Hindlimb muscle (tissue), 1 donor: ENCODE measurements at regions not wholly inside any gene's neighbourhood (a gene's known extent, or its start where the extent isn't known, plus 50 kb on each side); places are given as distances from the start of the nearest gene placed in this dataset.
A peak's percentile ranks its signal among the peaks of the same experiment; 100 is the strongest.

ENCODE experiments used
- DNase-seq: peaks from one replicate; pipeline ENCODE4 v3.0.0-alpha.2; 2013

GRCh38 chr2:4381773-4382172 lies 678.4 kb downstream of the DCDC2C start:
- DNase-seq: no peak

DNA sequence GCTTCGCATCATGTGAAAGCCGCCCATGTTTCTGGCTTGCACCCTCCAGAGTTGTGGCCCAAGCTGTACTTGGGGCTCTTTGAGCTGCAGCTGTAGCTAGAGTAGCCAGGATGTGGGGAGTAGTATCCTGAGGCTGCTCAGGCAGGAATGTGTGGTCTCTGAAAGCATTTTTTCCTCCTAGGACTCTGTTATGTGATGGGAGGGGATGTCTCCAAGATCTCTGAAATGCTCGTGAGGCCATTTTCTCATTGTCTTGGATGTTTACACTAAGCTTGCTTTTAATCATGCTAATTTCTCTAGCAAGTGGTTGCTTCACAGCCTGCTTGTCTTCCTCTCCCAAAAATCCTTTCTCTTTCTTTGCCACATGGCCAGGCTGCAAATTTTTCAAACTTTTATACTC lies 687.6 kb downstream of the DCDC2C start:
- no peak for DNase-seq

DNA sequence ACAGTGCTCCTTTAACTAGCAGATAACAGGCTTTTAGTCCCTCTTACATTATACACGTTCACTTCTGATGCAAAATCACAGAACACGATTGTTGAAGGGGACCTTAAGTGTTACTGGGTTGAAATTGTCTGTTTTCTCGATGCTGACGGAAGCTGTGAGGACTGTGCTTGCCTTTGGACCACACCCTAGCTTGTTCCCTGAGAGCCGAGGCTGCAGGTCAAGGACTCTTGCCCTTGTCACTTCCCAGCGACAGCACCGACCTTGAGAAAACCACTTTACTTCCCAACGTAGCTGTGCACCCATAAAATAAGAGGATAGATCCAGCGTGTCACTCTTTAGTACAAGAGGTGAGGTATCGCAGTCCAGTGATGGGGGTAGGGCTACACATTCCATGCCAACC lies 701.0 kb downstream of the DCDC2C start:
- no peak for DNase-seq

GRCh38 chr2:4408321-4408720 lies 704.9 kb downstream of the DCDC2C start:
- no peak for DNase-seq

GRCh38 chr2:4412637-4413187 lies 709.3 kb downstream of the DCDC2C start:
- DNase-seq: no peak

DNA sequence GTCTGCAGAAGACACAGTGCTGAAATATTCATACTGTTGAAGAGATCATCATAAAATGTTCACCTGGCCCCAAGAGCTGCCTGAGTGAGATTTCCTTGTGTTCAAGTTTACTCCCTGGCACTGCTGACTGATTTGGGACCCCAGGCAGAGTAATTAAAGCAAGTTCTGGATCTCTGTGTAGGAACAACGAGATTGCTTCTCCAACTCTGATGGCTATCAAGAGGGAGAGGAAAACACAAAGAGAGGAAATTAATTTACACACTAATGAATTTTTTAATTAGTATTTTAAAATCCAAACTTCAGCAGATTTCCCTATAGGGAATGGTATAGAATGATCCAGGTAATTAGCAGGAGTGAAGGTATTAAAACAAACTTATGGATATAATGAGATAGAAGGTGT lies 711.8 kb downstream of the DCDC2C start:
- DNase-seq: no peak

DNA sequence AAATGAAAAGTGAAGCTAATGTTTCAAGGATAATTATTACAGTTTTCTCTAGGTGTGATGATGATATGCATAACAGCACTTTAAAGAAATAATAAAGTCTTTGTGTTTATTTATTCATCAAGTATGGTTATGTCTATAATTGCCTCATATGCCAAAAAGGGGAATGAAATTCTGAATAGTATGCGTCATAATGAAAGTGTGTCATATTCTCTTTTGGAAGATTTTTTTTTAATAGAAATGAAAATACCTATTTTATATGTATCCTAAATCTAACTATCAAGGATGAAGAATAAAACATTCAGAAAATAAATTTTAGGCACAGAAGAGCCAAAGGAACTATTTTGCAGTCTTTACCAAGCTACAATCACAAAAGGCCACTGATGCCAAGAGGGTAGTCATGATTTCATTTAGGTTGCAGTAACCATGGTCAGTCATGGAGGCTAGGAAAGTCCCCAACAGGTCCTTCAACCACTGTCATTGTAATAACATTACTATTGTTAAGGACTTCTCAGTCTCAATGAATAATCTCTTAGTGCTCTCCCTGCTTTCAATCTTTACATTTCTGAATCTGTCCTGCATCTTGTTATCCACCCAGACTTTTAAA lies 712.5 kb downstream of the DCDC2C start:
- DNase-seq: no peak

DNA sequence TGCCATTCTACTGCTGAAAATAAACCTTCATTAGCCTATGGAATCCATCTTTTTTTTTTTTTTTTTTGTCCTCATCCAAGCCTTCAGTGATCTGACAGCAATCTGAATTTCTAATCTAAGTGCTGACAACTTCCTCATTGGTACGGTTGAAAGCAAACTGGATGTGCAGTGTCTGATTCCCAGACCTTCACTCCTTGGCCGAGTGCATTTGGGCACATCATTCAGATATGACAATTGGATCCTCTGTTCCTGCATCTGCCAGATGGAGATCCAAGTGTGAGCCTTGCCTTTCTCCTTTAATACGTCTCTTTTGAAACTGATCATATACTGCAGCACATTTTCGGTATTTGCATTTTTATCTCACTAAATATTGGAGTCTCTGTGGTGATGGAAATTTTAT lies 713.1 kb downstream of the DCDC2C start:
- DNase-seq: no peak

DNA sequence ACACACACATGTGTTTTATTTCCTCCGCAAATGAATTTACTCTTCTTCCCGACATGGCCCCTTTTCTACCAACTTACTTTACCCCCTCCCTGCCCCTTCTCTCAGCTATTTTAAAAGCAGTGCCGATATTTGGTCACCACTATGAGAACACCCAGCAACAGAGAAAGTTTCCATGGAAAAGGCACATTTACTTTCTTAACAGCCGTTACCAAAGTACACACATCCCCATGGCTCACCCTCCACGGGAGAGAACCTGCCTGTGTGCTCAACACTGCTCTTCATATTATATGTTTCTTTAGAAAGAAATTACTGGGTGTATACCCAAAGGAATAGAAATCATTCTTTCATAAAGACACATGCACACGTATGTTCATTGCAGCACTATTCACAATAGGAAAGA lies 714.4 kb downstream of the DCDC2C start:
- DNase-seq: no peak

- DNase-seq: no peak
Measured at GRCh38 chr2:4420032-4420431, 716.7 kb downstream of the DCDC2C start.

GRCh38 chr2:4424153-4424552 lies 720.8 kb downstream of the DCDC2C start:
- DNase-seq: no peak

- no peak for DNase-seq
Measured at GRCh38 chr2:4427083-4427482, 723.7 kb downstream of the DCDC2C start.

GRCh38 chr2:4445821-4446220 lies 742.4 kb downstream of the DCDC2C start:
- DNase-seq: no peak

DNA sequence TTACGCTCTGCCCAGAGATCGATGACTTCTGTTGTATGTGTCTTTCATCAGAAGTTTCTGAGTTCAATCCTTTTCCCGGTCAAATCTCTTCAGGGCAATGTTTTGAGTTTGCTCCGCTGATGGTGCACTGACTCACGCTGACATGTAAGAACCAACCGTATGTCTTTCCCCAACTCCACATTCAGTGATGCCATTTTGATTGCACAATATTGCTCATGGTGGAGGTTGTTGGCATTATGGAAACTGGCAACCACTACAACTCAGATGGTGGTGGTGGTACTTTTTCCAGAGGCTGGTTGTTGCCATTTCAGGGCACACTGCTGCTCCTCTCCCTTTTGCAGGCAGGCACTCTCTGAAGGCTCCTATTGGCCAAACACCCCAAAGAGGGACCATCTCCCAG lies 751.5 kb downstream of the DCDC2C start:
- no peak for DNase-seq

GRCh38 chr2:4455486-4456155 lies 752.2 kb downstream of the DCDC2C start:
- DNase-seq: no peak

DNA sequence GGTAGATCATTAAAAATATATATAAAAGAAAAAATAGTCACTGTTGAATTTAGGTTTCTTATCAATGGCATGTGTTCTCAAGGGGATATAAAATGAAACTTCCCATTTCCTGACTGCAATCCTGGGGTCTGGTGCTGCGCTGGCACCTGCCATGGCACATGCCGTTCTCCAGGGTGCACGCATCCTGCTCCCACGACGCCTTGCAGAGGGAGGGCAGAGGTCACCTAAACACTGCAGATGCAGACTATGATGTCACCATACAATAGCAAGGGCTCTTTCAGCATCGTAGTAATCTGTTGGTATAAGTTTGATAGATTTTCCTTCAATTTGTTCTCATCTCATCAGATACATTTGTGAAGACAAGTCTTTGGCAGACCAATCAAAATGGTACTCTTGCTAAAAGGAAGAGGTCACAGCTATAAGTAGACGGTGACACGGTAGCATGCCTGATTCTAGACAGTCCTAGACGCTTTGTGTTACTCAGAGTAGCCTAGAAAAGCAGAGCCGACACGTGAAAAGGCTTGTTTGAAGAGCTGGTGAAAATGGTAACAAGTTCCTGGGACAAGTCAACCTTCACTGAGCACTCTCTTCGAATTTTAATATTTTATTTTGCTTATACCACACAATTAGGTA lies 761.4 kb downstream of the DCDC2C start:
- DNase-seq: no peak

GRCh38 chr2:4465671-4466070 lies 762.3 kb downstream of the DCDC2C start:
- no peak for DNase-seq

DNA sequence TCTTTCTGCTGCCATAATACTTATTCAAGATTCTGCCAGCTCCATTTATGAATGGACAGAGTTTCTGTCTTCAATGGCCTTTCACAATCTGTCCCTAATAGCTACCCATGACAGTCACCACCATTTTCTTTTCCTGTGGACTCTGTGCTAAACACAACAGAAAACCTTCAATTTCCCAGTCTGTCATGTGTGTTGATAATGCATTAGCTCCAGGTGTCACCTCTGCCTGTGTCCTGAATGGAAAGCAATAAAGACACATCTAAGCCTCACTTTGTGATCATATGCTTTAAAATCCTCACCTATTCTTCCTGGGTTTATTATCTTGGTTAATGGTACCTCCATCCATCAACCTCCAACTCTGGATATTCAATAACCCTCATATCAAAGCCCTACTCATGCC lies 772.2 kb downstream of the DCDC2C start:
- no peak for DNase-seq

DNA sequence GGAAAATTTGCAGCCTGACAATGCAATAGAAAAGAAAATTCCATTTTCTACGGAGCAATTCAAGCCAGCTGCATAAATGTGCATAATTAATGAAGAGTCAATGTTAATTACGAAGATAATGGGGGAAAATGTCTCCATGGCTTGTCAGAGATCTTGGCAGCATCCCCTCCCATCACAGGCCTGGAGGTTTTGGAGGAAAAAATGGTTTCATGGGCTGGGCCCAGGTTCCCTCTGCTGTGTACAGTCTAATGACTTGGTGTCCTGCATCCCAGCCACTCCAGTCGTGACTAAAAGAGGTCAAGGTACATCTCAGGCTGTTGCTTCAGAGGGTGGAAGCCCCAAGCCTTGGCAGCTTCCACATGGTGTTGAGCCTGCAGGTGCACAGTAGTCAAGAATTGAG lies 779.7 kb downstream of the DCDC2C start:
- no peak for DNase-seq

GRCh38 chr2:4486971-4487370 lies 783.6 kb downstream of the DCDC2C start:
- DNase-seq: peak; percentile 20

DNA sequence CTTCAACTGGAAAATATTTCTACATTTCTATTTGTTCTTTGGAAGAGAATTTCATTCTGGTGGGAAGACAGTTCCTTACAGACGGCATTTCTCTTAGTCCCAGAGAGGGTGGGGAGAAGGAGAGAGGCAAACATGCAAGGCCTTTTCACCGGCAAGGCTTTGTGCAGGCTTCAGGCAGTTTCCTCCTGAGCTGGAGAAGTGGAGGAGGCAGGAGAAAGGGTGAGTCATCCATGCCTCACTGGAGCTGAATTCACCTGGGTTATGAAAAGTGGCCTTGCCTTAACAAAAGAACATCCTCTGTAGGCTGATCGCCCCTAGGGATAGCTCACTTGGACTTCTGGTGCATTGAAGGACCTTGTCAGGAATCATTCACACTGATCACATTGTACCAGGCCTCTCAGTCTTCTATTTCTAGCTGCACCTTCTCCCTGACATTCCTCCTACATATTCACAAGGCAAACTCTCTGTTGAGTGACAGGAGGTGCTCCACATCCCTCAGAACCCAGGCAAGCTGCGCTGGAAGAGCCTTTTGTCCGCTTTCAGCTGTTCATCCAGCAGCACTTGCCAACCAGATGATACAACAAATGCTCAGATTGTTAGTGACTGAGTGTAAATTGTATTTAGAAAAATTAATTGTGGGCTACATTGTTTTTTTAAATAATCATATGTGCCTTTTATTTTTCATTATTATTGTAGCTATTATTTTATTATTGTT lies 796.1 kb downstream of the DCDC2C start:
- DNase-seq: no peak

- no peak for DNase-seq
Measured at GRCh38 chr2:4501525-4501924, 798.1 kb downstream of the DCDC2C start.

DNA sequence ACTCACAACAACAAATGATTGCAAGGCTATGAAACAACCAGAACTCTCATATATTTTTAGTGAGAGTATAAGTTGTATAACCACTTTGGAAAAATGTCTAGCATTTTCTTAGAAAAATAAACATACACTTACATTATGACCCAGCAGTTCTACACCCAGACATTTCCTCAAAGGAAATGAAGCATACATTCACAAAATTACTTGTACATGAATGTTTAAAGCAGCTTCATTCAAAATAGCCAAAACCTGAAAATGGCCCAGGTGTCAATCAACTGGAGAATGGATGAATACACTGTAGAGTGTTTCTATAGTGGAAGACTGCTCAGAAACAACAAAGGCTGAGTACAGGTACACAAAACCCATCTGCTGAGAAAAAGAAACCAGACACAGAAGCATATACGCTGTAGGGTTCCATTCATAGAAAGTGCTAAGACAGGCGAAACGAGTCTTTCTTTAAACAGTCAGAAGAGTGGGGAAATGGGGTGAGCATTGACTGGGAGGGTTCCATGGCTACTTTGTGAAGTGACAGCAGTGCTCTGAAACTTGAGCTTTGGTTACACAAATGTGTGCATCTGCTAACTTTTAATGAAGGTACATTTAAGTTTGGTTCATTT lies 799.0 kb downstream of the DCDC2C start:
- no peak for DNase-seq
